ENCODE measurements at regions not wholly inside any gene's neighbourhood (a gene's known extent, or its start where the extent isn't known, plus 50 kb on each side); places are given as distances from the start of the nearest gene placed in this dataset.

DNA sequence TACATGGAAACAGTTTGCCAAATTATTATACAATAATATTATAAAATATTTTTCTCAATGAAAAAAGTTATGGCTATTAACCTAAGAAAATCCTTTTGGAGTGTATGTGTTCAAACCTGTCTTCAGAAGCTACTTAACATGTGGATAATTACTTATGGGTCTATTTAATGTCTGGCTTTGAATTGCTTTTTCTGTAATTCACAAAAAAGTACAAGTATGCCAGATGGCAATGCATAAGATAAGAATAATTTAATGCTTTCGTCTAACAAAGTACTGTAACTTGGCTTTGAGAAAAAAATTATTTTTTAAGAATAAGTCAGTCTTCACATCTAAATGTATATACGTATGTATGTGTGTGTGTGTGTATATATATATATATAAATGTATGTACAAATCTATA lies 1073.0 kb downstream of the TDRD15 start:
- TF ChIP-seq, protein P1, sequence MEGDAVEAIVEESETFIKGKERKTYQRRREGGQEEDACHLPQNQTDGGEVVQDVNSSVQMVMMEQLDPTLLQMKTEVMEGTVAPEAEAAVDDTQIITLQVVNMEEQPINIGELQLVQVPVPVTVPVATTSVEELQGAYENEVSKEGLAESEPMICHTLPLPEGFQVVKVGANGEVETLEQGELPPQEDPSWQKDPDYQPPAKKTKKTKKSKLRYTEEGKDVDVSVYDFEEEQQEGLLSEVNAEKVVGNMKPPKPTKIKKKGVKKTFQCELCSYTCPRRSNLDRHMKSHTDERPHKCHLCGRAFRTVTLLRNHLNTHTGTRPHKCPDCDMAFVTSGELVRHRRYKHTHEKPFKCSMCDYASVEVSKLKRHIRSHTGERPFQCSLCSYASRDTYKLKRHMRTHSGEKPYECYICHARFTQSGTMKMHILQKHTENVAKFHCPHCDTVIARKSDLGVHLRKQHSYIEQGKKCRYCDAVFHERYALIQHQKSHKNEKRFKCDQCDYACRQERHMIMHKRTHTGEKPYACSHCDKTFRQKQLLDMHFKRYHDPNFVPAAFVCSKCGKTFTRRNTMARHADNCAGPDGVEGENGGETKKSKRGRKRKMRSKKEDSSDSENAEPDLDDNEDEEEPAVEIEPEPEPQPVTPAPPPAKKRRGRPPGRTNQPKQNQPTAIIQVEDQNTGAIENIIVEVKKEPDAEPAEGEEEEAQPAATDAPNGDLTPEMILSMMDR (IDR thresholded peaks at IDR 0.05): no peak
- no peak for TF ChIP-seq POLR2A (IDR thresholded peaks at IDR 0.05)
- TF ChIP-seq POLR2AphosphoS5 (IDR thresholded peaks at IDR 0.05): no peak
- no peak for TF ChIP-seq EP300 (IDR thresholded peaks at IDR 0.05)
